H1 (cell line): ENCODE measurements at regions not wholly inside any gene's neighbourhood (a gene's known extent, or its start where the extent isn't known, plus 50 kb on each side); places are given as distances from the start of the nearest gene placed in this dataset.

Source experiments
- CTCF ChIA-PET: fragments of 300-600 bp; sonication (Branson Sonifier 250); formaldehyde crosslinking; loops from one replicate; lab custom pipeline; 2021; ENCODE audit not compliant: partially characterized antibody; lab: Charles Lee
- POLR2A ChIA-PET: fragments of 300-600 bp; sonication (Branson Sonifier 250); formaldehyde crosslinking; loops from one replicate; lab custom pipeline; 2021; ENCODE audit warnings: inconsistent platforms; ENCODE audit not compliant: partially characterized antibody; lab: Charles Lee
- DNase-seq, 2 experiments: peaks; one replicate each; pipeline versions ENCODE4 v3.0.0 to v3.0.0-alpha.2; 2010 to 2022; ENCODE audit warnings: low spot score in 2 of 2, low read depth in 1 of 2, mixed read lengths in 1 of 2
- FAIRE-seq: peaks from 2 replicates; lab custom pipeline; 2011; peaks lifted over from hg19 to GRCh38; lab: Jason Lieb, UNC
- H2AFZ ChIP-seq: 2 replicates; pipeline ENCODE4 v1.8.1; 2012; ENCODE audit warnings: low read length, inconsistent platforms
- H2AK5ac ChIP-seq: 2 replicates; pipeline ENCODE4 v1.6.1; 2013; ENCODE audit warnings: low read depth, low read length
- H2BK120ac ChIP-seq: replicated peaks from 2 replicates; pipeline ENCODE3; 2013; ENCODE audit warnings: low read depth, low read length, inconsistent platforms
- H2BK12ac ChIP-seq: 2 replicates; pipeline ENCODE4 v1.6.1; 2013; ENCODE audit warnings: low read depth, low read length
- H2BK15ac ChIP-seq: 2 replicates; pipeline ENCODE4 v1.6.1; 2013; ENCODE audit warnings: low read length
- H2BK20ac ChIP-seq: 2 replicates; pipeline ENCODE4 v1.6.1; 2013; ENCODE audit warnings: low read length
- H2BK5ac ChIP-seq: 2 replicates; pipeline ENCODE4 v1.6.1; 2013; ENCODE audit warnings: low read depth, low read length
- H3K14ac ChIP-seq: 2 replicates; pipeline ENCODE4 v1.6.1; 2013; ENCODE audit warnings: inconsistent platforms; ENCODE audit not compliant: insufficient read length
- H3K18ac ChIP-seq: 2 replicates; pipeline ENCODE4 v1.6.1; 2013; ENCODE audit warnings: low read length; ENCODE audit errors: extremely low read depth
- H3K23ac ChIP-seq: 2 replicates; pipeline ENCODE4 v1.6.1; 2013; ENCODE audit warnings: inconsistent platforms; ENCODE audit not compliant: insufficient read length
- H3K23me2 ChIP-seq: 2 replicates; pipeline ENCODE4 v1.6.1; 2013; ENCODE audit warnings: low read depth, low read length
- H3K27ac ChIP-seq: 2 replicates; pipeline ENCODE4 v1.6.1; 2011; ENCODE audit warnings: low read depth, low read length, inconsistent platforms
- H3K27me3 ChIP-seq, 4 experiments: replicated peaks in 1 of 4; 1 replicate in 1 of 4; 2 replicates in 3 of 4; pipeline versions ENCODE4 v1.6.1 to v1.8.1; 2011 to 2013; ENCODE audit warnings: low read length in 3 of 4, mild to moderate bottlenecking in 3 of 4, inconsistent platforms in 2 of 4, mixed read lengths in 2 of 4, moderate library complexity in 1 of 4; ENCODE audit not compliant: control insufficient read depth in 3 of 4, insufficient read depth in 3 of 4; ENCODE audit errors: extremely low read depth in 1 of 4
- H3K36me3 ChIP-seq, 4 experiments: 2 replicates each; pipeline versions ENCODE4 v1.6.1 to v1.8.1; 2011 to 2013; ENCODE audit warnings: mild to moderate bottlenecking in 4 of 4, low read length in 3 of 4, moderate library complexity in 2 of 4, control low read depth in 1 of 4, inconsistent platforms in 1 of 4; ENCODE audit not compliant: insufficient read depth in 4 of 4, control insufficient read depth in 2 of 4
- H3K4ac ChIP-seq: replicated peaks from 2 replicates; pipeline ENCODE3; 2013; ENCODE audit warnings: low read length, low read depth, mixed read lengths, inconsistent platforms; ENCODE audit not compliant: insufficient read length
- H3K4me1 ChIP-seq, 4 experiments: replicated peaks in 1 of 4; 1 replicate in 1 of 4; 2 replicates in 3 of 4; pipeline versions ENCODE4 v1.6.1 to v1.8.1; 2011 to 2013; ENCODE audit warnings: low read length in 3 of 4, inconsistent platforms in 2 of 4, mixed read lengths in 1 of 4; ENCODE audit not compliant: insufficient read depth in 4 of 4, control insufficient read depth in 3 of 4
- H3K4me2 ChIP-seq, 2 experiments: 2 replicates each; pipeline versions ENCODE4 v1.6.1 to v1.8.1; 2011 to 2013; ENCODE audit warnings: low read depth in 2 of 2, low read length in 2 of 2, control low read depth in 1 of 2, inconsistent platforms in 1 of 2, mild to moderate bottlenecking in 1 of 2; ENCODE audit not compliant: insufficient read depth in 1 of 2
- H3K4me3 ChIP-seq, 4 experiments: fragments of 200-600, 300-600 bp in 1 of 4; sonication (generic), shearing (Covaris generic), sonication (Bioruptor Twin) in 1 of 4; 2 replicates each; pipeline versions ENCODE4 v1.5.1 to v1.8.1; 2011 to 2016; ENCODE audit warnings: low read length in 4 of 4, low read depth in 3 of 4, control low read depth in 2 of 4, inconsistent platforms in 2 of 4, mild to moderate bottlenecking in 2 of 4, mixed read lengths in 1 of 4, moderate library complexity in 1 of 4; ENCODE audit not compliant: insufficient read depth in 2 of 4; ENCODE audit errors: extremely low read depth in 1 of 4
- H3K56ac ChIP-seq: replicated peaks from 2 replicates; pipeline ENCODE3; 2013; ENCODE audit warnings: low read depth, mild to moderate bottlenecking, mixed read lengths, low read length, inconsistent platforms; ENCODE audit not compliant: insufficient read length
- H3K79me1 ChIP-seq: 2 replicates; pipeline ENCODE4 v1.6.1; 2013; ENCODE audit warnings: low read depth, low read length, control low read depth
- H3K79me2 ChIP-seq, 2 experiments: 2 replicates each; pipeline versions ENCODE4 v1.6.1 to v1.8.1; 2012 to 2013; ENCODE audit warnings: low read length in 2 of 2, mild to moderate bottlenecking in 2 of 2, inconsistent platforms in 1 of 2; ENCODE audit not compliant: insufficient read depth in 2 of 2, control insufficient read depth in 1 of 2
- H3K9ac ChIP-seq, 4 experiments: replicated peaks in 1 of 4; 1 replicate in 1 of 4; 2 replicates in 3 of 4; pipeline versions ENCODE4 v1.6.1 to v1.8.1; 2011 to 2013; ENCODE audit warnings: low read depth in 3 of 4, low read length in 3 of 4, control low read depth in 2 of 4, mild to moderate bottlenecking in 2 of 4, moderate library complexity in 2 of 4, inconsistent platforms in 1 of 4; ENCODE audit errors: extremely low read depth in 1 of 4
- H3K9me3 ChIP-seq, 2 experiments: 2 replicates each; pipeline versions ENCODE4 v1.6.1 to v1.8.1; 2012 to 2013; ENCODE audit warnings: mild to moderate bottlenecking in 2 of 2, moderate library complexity in 2 of 2, control low read depth in 1 of 2, inconsistent platforms in 1 of 2, low read depth in 1 of 2, low read length in 1 of 2, mixed read lengths in 1 of 2; ENCODE audit not compliant: insufficient read depth in 2 of 2
- H4K20me1 ChIP-seq, 2 experiments: replicated peaks in 1 of 2; 2 replicates each; pipeline versions ENCODE3 to v1.8.1; 2011 to 2013; ENCODE audit warnings: inconsistent platforms in 2 of 2, low read length in 2 of 2, mild to moderate bottlenecking in 1 of 2; ENCODE audit not compliant: insufficient read depth in 2 of 2, control insufficient read depth in 1 of 2
- H4K5ac ChIP-seq: 2 replicates; pipeline ENCODE4 v1.6.1; 2013; ENCODE audit warnings: low read length, low read depth, mixed read lengths, inconsistent platforms; ENCODE audit not compliant: insufficient read length
- H4K8ac ChIP-seq: 2 replicates; pipeline ENCODE4 v1.8.0; 2013; ENCODE audit warnings: mild to moderate bottlenecking, moderate library complexity, low read length, inconsistent platforms; ENCODE audit not compliant: insufficient read depth; ENCODE audit errors: extremely low read depth
- H4K91ac ChIP-seq: replicated peaks from 2 replicates; pipeline ENCODE3; 2013; ENCODE audit warnings: low read length, mixed read lengths, inconsistent platforms; ENCODE audit not compliant: insufficient read length
- CBX5 ChIP-seq: fragments of 300-800, 300-1000 bp; sonication (generic); IDR thresholded peaks from 2 replicates; pipeline ENCODE4 v1.7.1; 2016; ENCODE audit warnings: antibody characterized with exemption, low read length, low read depth
- CHD1 ChIP-seq: IDR thresholded peaks from 2 replicates; pipeline ENCODE4 v1.6.1; 2012; ENCODE audit warnings: low read depth, low read length, improper control_type of control experiment
- CTBP2 ChIP-seq: IDR thresholded peaks from 2 replicates; pipeline ENCODE4 v1.7.0; 2011; ENCODE audit warnings: borderline replicate concordance, mild to moderate bottlenecking, moderate library complexity, mixed read lengths, low read length; ENCODE audit not compliant: insufficient read depth, insufficient read length
- JUND ChIP-seq: IDR thresholded peaks from 2 replicates; pipeline ENCODE4 v1.6.1; 2011; ENCODE audit warnings: mild to moderate bottlenecking, improper control_type of control experiment, low read length
- KDM1A ChIP-seq: fragments of 200-600, 300-600 bp; sonication (generic); IDR thresholded peaks from 2 replicates; pipeline ENCODE4 v1.7.1; 2016; ENCODE audit warnings: mild to moderate bottlenecking, low read length, borderline replicate concordance
- KDM5A ChIP-seq: fragments of 200-600 bp; IDR thresholded peaks from 2 replicates; pipeline ENCODE4 v1.7.1; 2012; ENCODE audit warnings: mild to moderate bottlenecking, low read length, inconsistent platforms, mixed read lengths
- POLR2A ChIP-seq, 2 experiments: IDR thresholded peaks; 1 replicate in 1 of 2; 2 replicates in 1 of 2; pipeline ENCODE4 v1.6.1; 2011; ENCODE audit warnings: low read depth in 2 of 2, low read length in 2 of 2, mild to moderate bottlenecking in 2 of 2; ENCODE audit errors: control extremely low read depth in 1 of 2
- RNF2 ChIP-seq: fragments of 200-900, 300-1000 bp; sonication (generic); IDR thresholded peaks from 2 replicates; pipeline ENCODE4 v1.7.1; 2016; ENCODE audit warnings: borderline replicate concordance, low read depth, mild to moderate bottlenecking, antibody characterized with exemption, low read length; ENCODE audit not compliant: poor library complexity, severe bottlenecking; ENCODE audit errors: missing control alignments
- SP1 ChIP-seq: IDR thresholded peaks from 2 replicates; pipeline ENCODE4 v1.6.1; 2011; ENCODE audit warnings: low read depth, low read length
- TAF1 ChIP-seq: IDR thresholded peaks from 2 replicates; pipeline ENCODE4 v1.6.1; 2011; ENCODE audit warnings: mild to moderate bottlenecking, low read depth, low read length
- TAF7 ChIP-seq: optimal IDR thresholded peaks from 2 replicates; pipeline ENCODE3; 2011; ENCODE audit warnings: low read depth, mild to moderate bottlenecking, inconsistent platforms, low read length, moderate library complexity, borderline replicate concordance
- TCF12 ChIP-seq: IDR thresholded peaks from 2 replicates; pipeline ENCODE4 v1.6.1; 2011; ENCODE audit warnings: low read depth, mild to moderate bottlenecking, low read length
- YY1 ChIP-seq: IDR thresholded peaks from 2 replicates; pipeline ENCODE4 v1.6.1; 2011; ENCODE audit warnings: low read depth, mild to moderate bottlenecking, low read length
- WGBS, 2 experiments: shearing (Covaris generic) in 1 of 2; methylation state at CpG; one replicate each; pipeline versions ENCODE4 v1.1.6 to v1.1.7; 2013 to 2015; ENCODE audit warnings: low lambda C conversion rate in 2 of 2, mixed read lengths in 2 of 2, inconsistent platforms in 1 of 2, low coverage in 1 of 2, missing lambda C conversion rate in 1 of 2; ENCODE audit not compliant: insufficient replicate concordance in 2 of 2, insufficient coverage in 1 of 2, insufficient read length in 1 of 2; ENCODE audit errors: extremely low coverage in 1 of 2, missing lambda C conversion rate in 1 of 2; 5-methylcytosine and 5-hydroxymethylcytosine counted together
- TF ChIP-seq, protein P1 (sequence below): IDR thresholded peaks from 2 replicates; pipeline ENCODE4 v1.6.1; 2012; ENCODE audit warnings: inconsistent platforms

DNA sequence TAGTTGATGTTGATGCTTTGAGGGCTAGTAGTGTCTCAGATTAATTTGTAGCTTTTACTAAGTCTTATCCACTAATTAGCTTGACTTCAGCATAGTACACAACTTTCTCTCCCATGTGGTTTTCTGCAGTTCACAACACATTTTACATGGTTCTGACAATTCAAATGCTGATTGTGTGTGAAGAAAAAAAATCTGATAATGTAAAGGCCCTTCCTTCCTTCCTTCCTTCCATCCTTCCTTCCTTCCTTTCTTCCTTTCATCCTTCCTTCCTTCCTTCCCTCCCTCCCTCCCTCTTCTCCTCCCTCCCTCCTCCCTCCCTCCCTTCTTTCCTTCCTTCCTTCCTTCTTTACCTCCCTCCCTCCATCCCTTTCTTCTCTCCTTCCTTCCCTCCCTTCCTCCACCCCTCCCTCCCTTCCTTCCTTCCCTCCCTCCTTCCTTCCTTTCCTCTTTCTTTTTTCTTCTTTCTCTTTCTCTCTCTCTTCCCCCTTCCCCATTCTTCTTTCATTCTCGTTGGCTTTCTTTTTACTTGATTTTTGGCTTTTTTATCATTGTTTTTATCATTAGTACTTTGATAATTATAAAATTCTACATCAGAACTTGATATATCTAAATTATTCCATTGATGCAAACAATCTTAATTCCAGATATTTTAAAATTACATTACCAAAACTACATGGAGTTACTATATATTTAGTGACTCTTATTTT lies 1415.6 kb downstream of the LRFN5 start:
- Histone ChIP-seq H3K27ac (no peak overlapping the region), H3K23me2 (no peaks in the 10 kb centered on the region; the same call in 1 of the 2 replicates), H3K79me1 (no peaks in the 10 kb centered on the region), H3K9me3 (no peaks in the 10 kb centered on the region), H3K4me3 (no peak overlapping the region), H3K36me3 (no peaks in the 10 kb centered on the region), H3K18ac (no peak overlapping the region), H2AFZ (no peak overlapping the region), H2BK120ac (no peak overlapping the region), H3K14ac (no peak overlapping the region), H3K27me3 (no peaks in the 10 kb centered on the region), H4K91ac (no peak overlapping the region), H3K4me2 (no peak overlapping the region), H4K5ac (no peak overlapping the region), H3K4ac (no peak overlapping the region), H3K79me2 (no peaks in the 10 kb centered on the region), H2BK12ac (no peak overlapping the region), H2BK20ac (no peak overlapping the region), H3K9ac (no peak overlapping the region), H4K8ac (no peak overlapping the region), H2AK5ac (no peak overlapping the region), H3K4me1 (no peaks in the 10 kb centered on the region), H2BK15ac (no peak overlapping the region), H2BK5ac (no peak overlapping the region), H3K56ac (no peak overlapping the region), H3K23ac (no peak overlapping the region), H4K20me1 (no peaks in the 10 kb centered on the region)
- FAIRE-seq (no peak), DNase-seq (no peak)
- WGBS, 2 experiments: 77% methylated on average over 1 of the region's 1 CpG; no CpG with 5 or more reads in 1 of the 2 experiments
- POLR2A ChIA-PET: no interaction called here
- CTCF ChIA-PET: no interaction called here
- TF ChIP-seq, protein P1, sequence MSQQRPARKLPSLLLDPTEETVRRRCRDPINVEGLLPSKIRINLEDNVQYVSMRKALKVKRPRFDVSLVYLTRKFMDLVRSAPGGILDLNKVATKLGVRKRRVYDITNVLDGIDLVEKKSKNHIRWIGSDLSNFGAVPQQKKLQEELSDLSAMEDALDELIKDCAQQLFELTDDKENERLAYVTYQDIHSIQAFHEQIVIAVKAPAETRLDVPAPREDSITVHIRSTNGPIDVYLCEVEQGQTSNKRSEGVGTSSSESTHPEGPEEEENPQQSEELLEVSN: no peak
- TF ChIP-seq TAF7 (no peak), CBX5 (no peak), KDM1A (no peak), CTBP2 (no peak), YY1 (no peak), CHD1 (no peak), TAF1 (no peak), TCF12 (no peak), RNF2 (no peak), KDM5A (no peak), JUND (no peak), POLR2A (IDR thresholded peaks at IDR 0.05; ENCODE audit: control extremely low read depth in 1 of 2, low read depth in 2 of 2, low read length in 2 of 2) (no peak), SP1 (no peak)
